Gastrocnemius medialis (tissue), 4 donors: ENCODE measurements at regions not wholly inside any gene's neighbourhood (a gene's known extent, or its start where the extent isn't known, plus 50 kb on each side); places are given as distances from the start of the nearest gene placed in this dataset.

Source experiments
- POLR2A ChIP-seq, 2 donors: fragments of 450-650 bp; IDR thresholded peaks; one replicate each; pipeline ENCODE4 v1.6.1; 2017; ENCODE audit warnings: antibody characterized with exemption in 2 of 2, mild to moderate bottlenecking in 2 of 2, moderate library complexity in 2 of 2
- TF ChIP-seq, protein P1 (sequence below), 5 experiments: fragments of 450-650 bp in 3 of 5; fragments of 200-600 bp in 2 of 5; sonication (generic) in 2 of 5; IDR thresholded peaks in 4 of 5; conservative IDR thresholded peaks in 1 of 5; 1 replicate in 4 of 5; 2 replicates in 1 of 5; pipeline ENCODE4 v1.5.1; 2016 to 2019; ENCODE audit warnings: antibody characterized with exemption in 5 of 5, mild to moderate bottlenecking in 3 of 5, moderate library complexity in 3 of 5

DNA sequence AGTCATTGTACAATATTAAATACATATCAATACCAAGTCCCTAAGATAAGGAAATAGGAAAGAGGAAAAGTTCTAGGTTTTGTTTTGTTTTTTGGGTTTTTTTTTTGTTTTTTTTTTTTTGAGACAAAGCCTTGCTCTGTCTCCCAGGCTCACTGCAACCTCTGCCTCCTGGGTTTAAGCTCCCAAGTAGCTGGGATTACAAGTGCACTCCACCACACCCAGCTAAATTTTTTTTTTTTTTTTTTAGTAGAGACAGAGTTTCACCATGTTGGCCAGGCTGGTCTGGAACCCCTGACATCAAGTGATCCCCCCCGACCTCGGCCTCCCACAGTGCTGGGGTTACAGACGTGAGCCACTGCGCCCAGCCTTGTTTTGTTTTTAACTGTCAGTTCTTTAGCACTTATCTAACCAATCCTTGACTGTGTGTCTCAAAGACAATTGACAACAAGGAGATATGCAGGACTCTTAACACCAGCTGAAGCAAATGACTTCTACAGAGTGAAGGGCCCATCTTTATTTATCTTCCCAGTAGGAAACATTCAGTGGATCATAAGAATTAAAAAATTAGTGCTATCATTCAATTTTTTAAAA lies 100.0 kb upstream of the RAP2B start:
- no peak for TF ChIP-seq POLR2A (IDR thresholded peaks at IDR 0.05)
- TF ChIP-seq, protein P1, sequence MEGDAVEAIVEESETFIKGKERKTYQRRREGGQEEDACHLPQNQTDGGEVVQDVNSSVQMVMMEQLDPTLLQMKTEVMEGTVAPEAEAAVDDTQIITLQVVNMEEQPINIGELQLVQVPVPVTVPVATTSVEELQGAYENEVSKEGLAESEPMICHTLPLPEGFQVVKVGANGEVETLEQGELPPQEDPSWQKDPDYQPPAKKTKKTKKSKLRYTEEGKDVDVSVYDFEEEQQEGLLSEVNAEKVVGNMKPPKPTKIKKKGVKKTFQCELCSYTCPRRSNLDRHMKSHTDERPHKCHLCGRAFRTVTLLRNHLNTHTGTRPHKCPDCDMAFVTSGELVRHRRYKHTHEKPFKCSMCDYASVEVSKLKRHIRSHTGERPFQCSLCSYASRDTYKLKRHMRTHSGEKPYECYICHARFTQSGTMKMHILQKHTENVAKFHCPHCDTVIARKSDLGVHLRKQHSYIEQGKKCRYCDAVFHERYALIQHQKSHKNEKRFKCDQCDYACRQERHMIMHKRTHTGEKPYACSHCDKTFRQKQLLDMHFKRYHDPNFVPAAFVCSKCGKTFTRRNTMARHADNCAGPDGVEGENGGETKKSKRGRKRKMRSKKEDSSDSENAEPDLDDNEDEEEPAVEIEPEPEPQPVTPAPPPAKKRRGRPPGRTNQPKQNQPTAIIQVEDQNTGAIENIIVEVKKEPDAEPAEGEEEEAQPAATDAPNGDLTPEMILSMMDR (IDR thresholded peaks at IDR 0.05 in 4 of 5, conservative IDR thresholded peaks at IDR 0.05 in 1 of 5), result no peak
